OCI-LY3 (cell line): ENCODE measurements at regions not wholly inside any gene's neighbourhood (a gene's known extent, or its start where the extent isn't known, plus 50 kb on each side); places are given as distances from the start of the nearest gene placed in this dataset.

Experiments used
- H2AFZ ChIP-seq: fragments of 200-600, 300-600 bp; shearing (Covaris generic); 2 replicates; pipeline ENCODE4 v1.6.0; 2014; ENCODE audit warnings: antibody characterized with exemption, low read depth, low read length
- H3K27ac ChIP-seq: fragments of 200-600, 300-600 bp; sonication (generic); 2 replicates; pipeline ENCODE4 v1.5.1; 2014; ENCODE audit warnings: mild to moderate bottlenecking, low read length, moderate library complexity, mixed read lengths
- H3K27me3 ChIP-seq: fragments of 200-600, 300-600 bp; sonication (generic); 2 replicates; pipeline ENCODE4 v1.6.1; 2014; ENCODE audit warnings: low read depth, low read length, mixed read lengths
- H3K36me3 ChIP-seq: fragments of 200-600, 300-600 bp; sonication (generic); replicated peaks from 2 replicates; pipeline ENCODE3; 2014; ENCODE audit warnings: low read depth, low read length, mixed read lengths
- H3K4me1 ChIP-seq: fragments of 300-600, 200-600 bp; sonication (generic); 2 replicates; pipeline ENCODE4 v1.6.1; 2014; ENCODE audit warnings: low read length, mixed read lengths
- H3K4me2 ChIP-seq: fragments of 200-600, 300-600 bp; sonication (generic); 2 replicates; pipeline ENCODE4 v1.6.1; 2014; ENCODE audit warnings: low read length, mixed read lengths
- H3K4me3 ChIP-seq: fragments of 300-600, 200-600 bp; sonication (generic); 2 replicates; pipeline ENCODE4 v1.5.1; 2014; ENCODE audit warnings: antibody characterized with exemption, mild to moderate bottlenecking, low read length, moderate library complexity
- H3K79me2 ChIP-seq: fragments of 300-600, 200-600 bp; shearing (Covaris generic); 2 replicates; pipeline ENCODE4 v1.6.1; 2014; ENCODE audit warnings: mild to moderate bottlenecking, low read length, mixed read lengths
- H3K9ac ChIP-seq: fragments of 300-600, 200-600 bp; shearing (Covaris generic); 2 replicates; pipeline ENCODE4 v1.6.0; 2014; ENCODE audit warnings: mild to moderate bottlenecking, low read length, moderate library complexity
- H3K9me3 ChIP-seq: fragments of 200-600, 300-600 bp; shearing (Covaris generic); 2 replicates; pipeline ENCODE4 v1.6.1; 2014; ENCODE audit warnings: low read length, mixed read lengths; ENCODE audit not compliant: insufficient read depth
- H4K20me1 ChIP-seq: fragments of 200-600, 300-600 bp; sonication (generic); 2 replicates; pipeline ENCODE4 v1.6.1; 2016; ENCODE audit warnings: low read length, mixed read lengths; ENCODE audit not compliant: insufficient read depth
- CTCF ChIP-seq: fragments of 200-600, 300-600 bp; sonication (generic); IDR thresholded peaks from 2 replicates; pipeline ENCODE4 v1.5.1; 2014; ENCODE audit warnings: antibody characterized with exemption, low read length, low read depth
- EZH2phosphoT487 ChIP-seq: fragments of 200-600 bp; shearing (Covaris generic); IDR thresholded peaks from 2 replicates; pipeline ENCODE4 v1.6.1; 2018; ENCODE audit warnings: antibody characterized with exemption, mixed run types, low read depth

GRCh38 chr4:165767671-165768070, 105.4 kb upstream of the TLL1 start:
- H3K4me3 ChIP-seq, result no peak overlapping the region
- H3K27ac ChIP-seq, result no peak overlapping the region
- H3K9me3 ChIP-seq, result no peaks in the 10 kb centered on the region
- no peaks in the 10 kb centered on the region for H3K79me2 ChIP-seq
- no peak overlapping the region for H2AFZ ChIP-seq
- no peak overlapping the region for H3K9ac ChIP-seq
- no peaks in the 10 kb centered on the region for H4K20me1 ChIP-seq
- H3K27me3 ChIP-seq, result no peaks in the 10 kb centered on the region
- H3K36me3 ChIP-seq, result no peaks in the 10 kb centered on the region
- no peaks in the 10 kb centered on the region for H3K4me1 ChIP-seq
- TF ChIP-seq EZH2phosphoT487 (no peak), CTCF (no peak)
- H3K4me2 ChIP-seq, result no peak overlapping the region

- Histone ChIP-seq H3K79me2 (no peaks in the 10 kb centered on the region), H3K27ac (no peak overlapping the region), H3K4me2 (no peak overlapping the region), H3K9me3 (no peaks in the 10 kb centered on the region), H3K4me1 (no peaks in the 10 kb centered on the region), H4K20me1 (no peaks in the 10 kb centered on the region), H2AFZ (no peak overlapping the region), H3K27me3 (no peaks in the 10 kb centered on the region), H3K36me3 (no peaks in the 10 kb centered on the region), H3K4me3 (no peak overlapping the region), H3K9ac (no peak overlapping the region)
- TF ChIP-seq CTCF (no peak), EZH2phosphoT487 (no peak)
These were observed 104.8 kb upstream of the TLL1 start for GRCh38 chr4:165768281-165768680.

GRCh38 chr4:165774326-165774725, 98.7 kb upstream of the TLL1 start:
- Histone ChIP-seq H3K27me3 (no peaks in the 10 kb centered on the region), H3K9me3 (no peaks in the 10 kb centered on the region), H3K36me3 (no peaks in the 10 kb centered on the region), H3K4me3 (no peak overlapping the region), H3K79me2 (no peaks in the 10 kb centered on the region), H3K9ac (no peak overlapping the region), H4K20me1 (no peaks in the 10 kb centered on the region), H3K4me1 (no peaks in the 10 kb centered on the region), H2AFZ (no peak overlapping the region), H3K4me2 (no peak overlapping the region), H3K27ac (no peak overlapping the region)
- TF ChIP-seq EZH2phosphoT487, result no peak
- no peak for TF ChIP-seq CTCF

- Histone ChIP-seq H3K4me2 (no peak overlapping the region), H3K36me3 (no peaks in the 10 kb centered on the region), H3K4me1 (no peaks in the 10 kb centered on the region), H3K79me2 (no peaks in the 10 kb centered on the region), H2AFZ (no peak overlapping the region), H3K9ac (no peak overlapping the region), H3K27ac (no peak overlapping the region), H3K9me3 (no peaks in the 10 kb centered on the region), H4K20me1 (no peaks in the 10 kb centered on the region), H3K27me3 (no peaks in the 10 kb centered on the region), H3K4me3 (no peak overlapping the region)
- no peak for TF ChIP-seq EZH2phosphoT487
- no peak for TF ChIP-seq CTCF
These were observed 92.9 kb upstream of the TLL1 start for GRCh38 chr4:165779950-165780670.
